ENCODE measurements at regions not wholly inside any gene's neighbourhood (a gene's known extent, or its start where the extent isn't known, plus 50 kb on each side); places are given as distances from the start of the nearest gene placed in this dataset.

- peaks cover 2% of the 10 kb centered on the region for H3K27me3 Mint-ChIP-seq (ENCODE audit: unreplicated experiment)
- DNase-seq, result no peak
- no peaks in the 10 kb centered on the region for H3K36me3 Mint-ChIP-seq (ENCODE audit: unreplicated experiment)
- no peak overlapping the region for H3K27ac Mint-ChIP-seq (ENCODE audit: unreplicated experiment)
- TF ChIP-seq, protein P1, sequence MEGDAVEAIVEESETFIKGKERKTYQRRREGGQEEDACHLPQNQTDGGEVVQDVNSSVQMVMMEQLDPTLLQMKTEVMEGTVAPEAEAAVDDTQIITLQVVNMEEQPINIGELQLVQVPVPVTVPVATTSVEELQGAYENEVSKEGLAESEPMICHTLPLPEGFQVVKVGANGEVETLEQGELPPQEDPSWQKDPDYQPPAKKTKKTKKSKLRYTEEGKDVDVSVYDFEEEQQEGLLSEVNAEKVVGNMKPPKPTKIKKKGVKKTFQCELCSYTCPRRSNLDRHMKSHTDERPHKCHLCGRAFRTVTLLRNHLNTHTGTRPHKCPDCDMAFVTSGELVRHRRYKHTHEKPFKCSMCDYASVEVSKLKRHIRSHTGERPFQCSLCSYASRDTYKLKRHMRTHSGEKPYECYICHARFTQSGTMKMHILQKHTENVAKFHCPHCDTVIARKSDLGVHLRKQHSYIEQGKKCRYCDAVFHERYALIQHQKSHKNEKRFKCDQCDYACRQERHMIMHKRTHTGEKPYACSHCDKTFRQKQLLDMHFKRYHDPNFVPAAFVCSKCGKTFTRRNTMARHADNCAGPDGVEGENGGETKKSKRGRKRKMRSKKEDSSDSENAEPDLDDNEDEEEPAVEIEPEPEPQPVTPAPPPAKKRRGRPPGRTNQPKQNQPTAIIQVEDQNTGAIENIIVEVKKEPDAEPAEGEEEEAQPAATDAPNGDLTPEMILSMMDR (IDR thresholded peaks at IDR 0.05; ENCODE audit: partially characterized antibody, unreplicated experiment), result no peak
- no peak overlapping the region for H3K4me3 Mint-ChIP-seq (ENCODE audit: unreplicated experiment)
- H3K4me1 Mint-ChIP-seq (ENCODE audit: low read depth, unreplicated experiment), result no peaks in the 10 kb centered on the region
- peaks cover 2% of the 10 kb centered on the region for H3K9me3 Mint-ChIP-seq (ENCODE audit: unreplicated experiment)
Observed at GRCh38 chr21:35952651-35953340, 107.5 kb downstream of the SETD4 start.

DNA sequence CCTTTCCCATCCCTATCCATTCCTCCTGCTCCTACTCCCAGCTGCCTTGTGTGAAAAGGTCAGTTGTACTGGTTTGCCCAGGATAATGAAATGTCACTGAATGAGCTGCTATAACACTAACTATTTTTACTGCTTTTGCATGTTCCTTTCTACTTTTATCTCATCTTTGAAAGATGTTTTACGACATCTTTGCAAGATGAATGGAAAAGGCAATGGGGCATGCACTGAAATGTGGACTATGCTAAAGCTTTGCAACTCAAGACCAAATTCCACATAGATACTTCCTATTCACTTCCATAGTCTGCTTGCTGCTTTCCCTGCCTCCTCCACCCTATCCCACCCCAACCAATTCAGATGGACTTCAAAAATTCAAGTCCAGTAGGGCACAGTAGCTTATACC, 111.3 kb downstream of the SETD4 start:
- Mint-ChIP-seq H3K9me3 (ENCODE audit: unreplicated experiment) (peaks cover 2% of the 10 kb centered on the region), H3K36me3 (ENCODE audit: unreplicated experiment) (no peaks in the 10 kb centered on the region), H3K4me1 (ENCODE audit: low read depth, unreplicated experiment) (no peaks in the 10 kb centered on the region), H3K4me3 (ENCODE audit: unreplicated experiment) (no peak overlapping the region), H3K27ac (ENCODE audit: unreplicated experiment) (no peak overlapping the region), H3K27me3 (ENCODE audit: unreplicated experiment) (no peaks in the 10 kb centered on the region)
- no peak for DNase-seq
- TF ChIP-seq, protein P1 (IDR thresholded peaks at IDR 0.05; ENCODE audit: partially characterized antibody, unreplicated experiment), result no peak

GRCh38 chr21:35945089-35945671, 115.1 kb downstream of the SETD4 start:
- Mint-ChIP-seq H3K4me3 (ENCODE audit: unreplicated experiment) (no peak overlapping the region), H3K36me3 (ENCODE audit: unreplicated experiment) (no peaks in the 10 kb centered on the region), H3K27me3 (ENCODE audit: unreplicated experiment) (no peaks in the 10 kb centered on the region), H3K9me3 (ENCODE audit: unreplicated experiment) (peaks cover 2% of the 10 kb centered on the region), H3K27ac (ENCODE audit: unreplicated experiment) (no peak overlapping the region), H3K4me1 (ENCODE audit: low read depth, unreplicated experiment) (no peaks in the 10 kb centered on the region)
- TF ChIP-seq, protein P1 (IDR thresholded peaks at IDR 0.05; ENCODE audit: partially characterized antibody, unreplicated experiment), result no peak
- no peak for DNase-seq

- Mint-ChIP-seq H3K36me3 (ENCODE audit: unreplicated experiment) (no peaks in the 10 kb centered on the region), H3K9me3 (ENCODE audit: unreplicated experiment) (no peaks in the 10 kb centered on the region), H3K27ac (ENCODE audit: unreplicated experiment) (no peak overlapping the region), H3K27me3 (ENCODE audit: unreplicated experiment) (no peaks in the 10 kb centered on the region), H3K4me3 (ENCODE audit: unreplicated experiment) (no peak overlapping the region), H3K4me1 (ENCODE audit: low read depth, unreplicated experiment) (no peaks in the 10 kb centered on the region)
- no peak for DNase-seq
- TF ChIP-seq, protein P1 (IDR thresholded peaks at IDR 0.05; ENCODE audit: partially characterized antibody, unreplicated experiment), result no peak
Observed at GRCh38 chr21:35943752-35944151, 116.6 kb downstream of the SETD4 start.
